ENCODE measurements at regions not wholly inside any gene's neighbourhood (a gene's known extent, or its start where the extent isn't known, plus 50 kb on each side); places are given as distances from the start of the nearest gene placed in this dataset.

GRCh38 chr19:32150605-32151004, 194.8 kb upstream of the ZNF507 start:
- ATAC-seq (no peak), DNase-seq (no peak)
- Histone ChIP-seq H3K9me3 (peaks cover 0 to 35% of the 10 kb centered on the region in 2 donors), H3K36me3 (no peaks in the 10 kb centered on the region), H3K4me3 (no peak overlapping the region), H3K27ac (no peak overlapping the region), H3K4me1 (no peaks in the 10 kb centered on the region), H3K27me3 (no peaks in the 10 kb centered on the region)
- intact Hi-C loops (cut with DNase I) = no loop called here
- TF ChIP-seq, protein P1, sequence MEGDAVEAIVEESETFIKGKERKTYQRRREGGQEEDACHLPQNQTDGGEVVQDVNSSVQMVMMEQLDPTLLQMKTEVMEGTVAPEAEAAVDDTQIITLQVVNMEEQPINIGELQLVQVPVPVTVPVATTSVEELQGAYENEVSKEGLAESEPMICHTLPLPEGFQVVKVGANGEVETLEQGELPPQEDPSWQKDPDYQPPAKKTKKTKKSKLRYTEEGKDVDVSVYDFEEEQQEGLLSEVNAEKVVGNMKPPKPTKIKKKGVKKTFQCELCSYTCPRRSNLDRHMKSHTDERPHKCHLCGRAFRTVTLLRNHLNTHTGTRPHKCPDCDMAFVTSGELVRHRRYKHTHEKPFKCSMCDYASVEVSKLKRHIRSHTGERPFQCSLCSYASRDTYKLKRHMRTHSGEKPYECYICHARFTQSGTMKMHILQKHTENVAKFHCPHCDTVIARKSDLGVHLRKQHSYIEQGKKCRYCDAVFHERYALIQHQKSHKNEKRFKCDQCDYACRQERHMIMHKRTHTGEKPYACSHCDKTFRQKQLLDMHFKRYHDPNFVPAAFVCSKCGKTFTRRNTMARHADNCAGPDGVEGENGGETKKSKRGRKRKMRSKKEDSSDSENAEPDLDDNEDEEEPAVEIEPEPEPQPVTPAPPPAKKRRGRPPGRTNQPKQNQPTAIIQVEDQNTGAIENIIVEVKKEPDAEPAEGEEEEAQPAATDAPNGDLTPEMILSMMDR (IDR thresholded peaks at IDR 0.05) = no peak

DNA sequence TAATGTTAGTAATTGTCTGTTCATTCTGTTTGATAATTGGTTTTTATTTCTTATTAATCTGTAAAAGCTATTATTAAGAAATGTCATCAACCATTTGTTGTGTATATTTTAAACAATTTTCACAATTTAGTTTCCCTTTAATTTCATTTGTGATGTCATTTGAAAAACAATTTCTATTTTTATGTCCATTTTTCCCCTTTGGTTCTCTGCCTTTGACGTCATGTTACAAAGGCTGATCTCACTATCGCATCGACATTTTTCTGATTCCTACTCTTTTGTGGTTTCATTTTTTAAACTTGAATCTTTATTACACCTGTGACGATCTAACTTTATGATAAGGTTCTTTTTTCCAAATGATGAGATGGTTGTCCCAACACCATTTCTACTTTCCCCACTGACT, 191.0 kb upstream of the ZNF507 start:
- H3K4me1 ChIP-seq = no peaks in the 10 kb centered on the region
- H3K27ac ChIP-seq = no peak overlapping the region
- TF ChIP-seq, protein P1 (IDR thresholded peaks at IDR 0.05) = no peak
- ATAC-seq = no peak
- intact Hi-C loops (cut with DNase I) = no loop called here
- no peaks in the 10 kb centered on the region for H3K27me3 ChIP-seq
- H3K9me3 ChIP-seq = peaks cover 0 to under 1% of the 10 kb centered on the region in 2 donors
- no peak for DNase-seq
- H3K36me3 ChIP-seq = no peaks in the 10 kb centered on the region
- H3K4me3 ChIP-seq = no peak overlapping the region

- Histone ChIP-seq H3K27me3 (peaks cover 0 to 31% of the 10 kb centered on the region in 2 donors), H3K36me3 (no peaks in the 10 kb centered on the region), H3K4me1 (no peaks in the 10 kb centered on the region), H3K9me3 (no peaks in the 10 kb centered on the region), H3K4me3 (no peak overlapping the region), H3K27ac (no peak overlapping the region)
- TF ChIP-seq, protein P1 (IDR thresholded peaks at IDR 0.05) = no peak
- no peak for ATAC-seq
- intact Hi-C loops (cut with DNase I) = no loop called here
- no peak for DNase-seq
Measured at GRCh38 chr19:32164384-32164992, 180.9 kb upstream of the ZNF507 start.

GRCh38 chr19:32165141-32165540, 180.3 kb upstream of the ZNF507 start:
- DNase-seq (no peak), ATAC-seq (no peak)
- Histone ChIP-seq H3K9me3 (no peaks in the 10 kb centered on the region), H3K27me3 (peaks cover 0 to 31% of the 10 kb centered on the region in 2 donors), H3K4me3 (no peak overlapping the region), H3K36me3 (no peaks in the 10 kb centered on the region), H3K4me1 (no peaks in the 10 kb centered on the region), H3K27ac (no peak overlapping the region)
- TF ChIP-seq, protein P1 (IDR thresholded peaks at IDR 0.05) = no peak
- intact Hi-C loops (cut with DNase I) = no loop called here

GRCh38 chr19:32165750-32166149, 179.7 kb upstream of the ZNF507 start:
- no peak overlapping the region for H3K27ac ChIP-seq
- no peaks in the 10 kb centered on the region for H3K9me3 ChIP-seq
- H3K27me3 ChIP-seq = peaks cover 0 to 31% of the 10 kb centered on the region in 2 donors
- intact Hi-C loops (cut with DNase I) = no loop called here
- no peak overlapping the region for H3K4me3 ChIP-seq
- TF ChIP-seq, protein P1 (IDR thresholded peaks at IDR 0.05) = no peak
- ATAC-seq (no peak), DNase-seq (no peak)
- H3K36me3 ChIP-seq = no peaks in the 10 kb centered on the region
- H3K4me1 ChIP-seq = no peaks in the 10 kb centered on the region
